A673 (cell line): ENCODE measurements at regions not wholly inside any gene's neighbourhood (a gene's known extent, or its start where the extent isn't known, plus 50 kb on each side); places are given as distances from the start of the nearest gene placed in this dataset.

ENCODE experiments used
- BruUV-seq: library from RNA; stranded (reverse); fragments of 400-500 nt; replicated peaks from 2 replicates; lab custom pipeline; 2021; lab: Mats Ljungman, UMichigan
- CTCF ChIA-PET: fragments of 300-600 bp; sonication (Branson Sonifier 250); formaldehyde crosslinking; loops from one replicate; lab custom pipeline; 2022; ENCODE audit warnings: antibody characterized with exemption; lab: Charles Lee
- POLR2A ChIA-PET: fragments of 300-600 bp; sonication (Branson Sonifier 250); formaldehyde crosslinking; loops from one replicate; lab custom pipeline; 2022; ENCODE audit warnings: antibody characterized with exemption; ENCODE audit not compliant: low non-redundant PET; lab: Charles Lee
- DNase-seq: peaks from one replicate; pipeline ENCODE4 v3.0.0-alpha.2; 2015; ENCODE audit warnings: low spot score
- H3K27ac ChIP-seq: fragments of 200-600 bp; sonication (generic); 2 replicates; pipeline ENCODE4 v1.5.1; 2016; ENCODE audit warnings: mixed run types, low read depth, mild to moderate bottlenecking, mixed read lengths, antibody characterized with exemption, low read length; ENCODE audit not compliant: poor library complexity, severe bottlenecking
- H3K27me3 ChIP-seq: fragments of 200-600 bp; sonication (generic); replicated peaks from 2 replicates; pipeline ENCODE4 v1.6.1; 2017; ENCODE audit warnings: mixed run types, low read depth, mild to moderate bottlenecking, mixed read lengths, antibody characterized with exemption, low read length; ENCODE audit not compliant: insufficient read depth, poor library complexity
- H3K36me3 ChIP-seq: fragments of 200-600 bp; sonication (generic); 2 replicates; pipeline ENCODE4 v1.6.1; 2016; ENCODE audit warnings: mixed run types, mild to moderate bottlenecking, mixed read lengths, antibody characterized with exemption, low read length; ENCODE audit not compliant: insufficient read depth, poor library complexity, severe bottlenecking
- H3K4me1 ChIP-seq: fragments of 200-600 bp; sonication (generic); 2 replicates; pipeline ENCODE4 v1.6.1; 2017; ENCODE audit warnings: mixed run types, mild to moderate bottlenecking, mixed read lengths, antibody characterized with exemption, low read length; ENCODE audit not compliant: insufficient read depth, poor library complexity, severe bottlenecking
- H3K4me3 ChIP-seq: fragments of 200-600 bp; sonication (generic); 2 replicates; pipeline ENCODE4 v1.5.1; 2016; ENCODE audit warnings: low read depth, mixed run types, mild to moderate bottlenecking, mixed read lengths, low read length; ENCODE audit not compliant: poor library complexity, severe bottlenecking
- H3K9me3 ChIP-seq: fragments of 200-600 bp; sonication (generic); 2 replicates; pipeline ENCODE4 v1.6.1; 2016; ENCODE audit warnings: mixed run types, low read depth, mild to moderate bottlenecking, mixed read lengths, antibody characterized with exemption, low read length; ENCODE audit not compliant: poor library complexity, severe bottlenecking
- EZH2 ChIP-seq: fragments of 200-600 bp; sonication (generic); IDR thresholded peaks from 2 replicates; pipeline ENCODE4 v1.6.1; 2017; ENCODE audit warnings: borderline replicate concordance, low read depth, mild to moderate bottlenecking, mixed read lengths, antibody characterized with exemption, low read length; ENCODE audit not compliant: poor library complexity, severe bottlenecking
- intact Hi-C: fragments of 100-400 bp; cut with micrococcal nuclease; formaldehyde crosslinking; loops from one replicate; pipeline ENCODE4 v1.10.0; 2022; ENCODE audit not compliant: unreplicated experiment
- TF ChIP-seq, protein P1 (sequence below): fragments of 300-800, 200-600 bp; sonication (generic); conservative IDR thresholded peaks from 2 replicates; pipeline ENCODE4 v1.5.1; 2017; ENCODE audit warnings: low read depth, mild to moderate bottlenecking, antibody characterized with exemption, low read length, moderate library complexity, mixed read lengths

DNA sequence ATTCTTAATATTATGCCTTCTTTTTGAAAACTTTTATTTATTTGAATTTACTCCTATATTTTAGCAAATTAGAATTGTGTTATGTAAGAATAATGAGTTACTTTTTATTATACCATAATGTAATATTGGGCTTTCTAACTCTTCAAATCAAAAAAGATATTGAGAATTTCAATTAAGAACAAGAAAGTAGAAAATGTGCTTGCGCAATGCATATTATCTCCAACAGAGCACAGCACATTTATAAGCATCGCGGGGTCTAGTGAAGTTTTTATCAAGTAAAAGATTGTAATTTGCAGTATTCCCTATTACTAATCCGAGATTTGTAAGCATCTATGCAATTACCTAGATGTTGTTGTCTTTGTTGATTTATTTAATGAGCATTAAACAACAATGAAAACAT is 829.1 kb upstream of the CNTNAP5 start:
- Histone ChIP-seq H3K27ac (no peak overlapping the region), H3K36me3 (no peaks in the 10 kb centered on the region), H3K27me3 (no peaks in the 10 kb centered on the region), H3K4me3 (no peak overlapping the region), H3K4me1 (no peaks in the 10 kb centered on the region), H3K9me3 (no peaks in the 10 kb centered on the region)
- CTCF ChIA-PET, result no interaction called here
- TF ChIP-seq, protein P1, sequence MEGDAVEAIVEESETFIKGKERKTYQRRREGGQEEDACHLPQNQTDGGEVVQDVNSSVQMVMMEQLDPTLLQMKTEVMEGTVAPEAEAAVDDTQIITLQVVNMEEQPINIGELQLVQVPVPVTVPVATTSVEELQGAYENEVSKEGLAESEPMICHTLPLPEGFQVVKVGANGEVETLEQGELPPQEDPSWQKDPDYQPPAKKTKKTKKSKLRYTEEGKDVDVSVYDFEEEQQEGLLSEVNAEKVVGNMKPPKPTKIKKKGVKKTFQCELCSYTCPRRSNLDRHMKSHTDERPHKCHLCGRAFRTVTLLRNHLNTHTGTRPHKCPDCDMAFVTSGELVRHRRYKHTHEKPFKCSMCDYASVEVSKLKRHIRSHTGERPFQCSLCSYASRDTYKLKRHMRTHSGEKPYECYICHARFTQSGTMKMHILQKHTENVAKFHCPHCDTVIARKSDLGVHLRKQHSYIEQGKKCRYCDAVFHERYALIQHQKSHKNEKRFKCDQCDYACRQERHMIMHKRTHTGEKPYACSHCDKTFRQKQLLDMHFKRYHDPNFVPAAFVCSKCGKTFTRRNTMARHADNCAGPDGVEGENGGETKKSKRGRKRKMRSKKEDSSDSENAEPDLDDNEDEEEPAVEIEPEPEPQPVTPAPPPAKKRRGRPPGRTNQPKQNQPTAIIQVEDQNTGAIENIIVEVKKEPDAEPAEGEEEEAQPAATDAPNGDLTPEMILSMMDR, result no peak
- no peak for TF ChIP-seq EZH2
- POLR2A ChIA-PET, result no interaction called here
- BruUV-seq, result no TSS peak
- intact Hi-C loops, result no loop called here
- no peak for DNase-seq

DNA sequence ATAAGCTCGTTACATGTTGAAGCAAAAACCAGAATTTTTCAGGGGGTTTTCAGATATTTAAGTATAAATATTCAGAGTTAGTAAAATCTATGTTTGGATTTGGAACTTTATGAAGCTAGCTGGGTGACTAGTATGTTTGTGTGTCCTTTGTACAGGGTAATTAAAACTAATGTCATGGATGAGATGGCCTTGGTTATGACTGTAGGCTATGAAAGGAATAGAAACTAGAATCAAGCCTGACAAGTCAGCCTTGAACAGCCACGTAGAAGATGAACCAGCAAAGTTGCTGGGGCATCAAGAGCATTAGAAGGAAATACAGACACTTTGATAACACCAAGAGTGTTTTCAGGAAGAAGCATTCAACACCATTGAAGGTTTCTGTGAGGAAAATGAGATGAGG is 825.1 kb upstream of the CNTNAP5 start:
- BruUV-seq, result no TSS peak
- no peaks in the 10 kb centered on the region for H3K9me3 ChIP-seq
- no peaks in the 10 kb centered on the region for H3K4me1 ChIP-seq
- no peak overlapping the region for H3K27ac ChIP-seq
- no peak overlapping the region for H3K4me3 ChIP-seq
- CTCF ChIA-PET, result no interaction called here
- POLR2A ChIA-PET, result no interaction called here
- no peak for TF ChIP-seq EZH2
- TF ChIP-seq, protein P1, result no peak
- H3K27me3 ChIP-seq, result no peaks in the 10 kb centered on the region
- intact Hi-C loops, result no loop called here
- H3K36me3 ChIP-seq, result no peaks in the 10 kb centered on the region
- no peak for DNase-seq

DNA sequence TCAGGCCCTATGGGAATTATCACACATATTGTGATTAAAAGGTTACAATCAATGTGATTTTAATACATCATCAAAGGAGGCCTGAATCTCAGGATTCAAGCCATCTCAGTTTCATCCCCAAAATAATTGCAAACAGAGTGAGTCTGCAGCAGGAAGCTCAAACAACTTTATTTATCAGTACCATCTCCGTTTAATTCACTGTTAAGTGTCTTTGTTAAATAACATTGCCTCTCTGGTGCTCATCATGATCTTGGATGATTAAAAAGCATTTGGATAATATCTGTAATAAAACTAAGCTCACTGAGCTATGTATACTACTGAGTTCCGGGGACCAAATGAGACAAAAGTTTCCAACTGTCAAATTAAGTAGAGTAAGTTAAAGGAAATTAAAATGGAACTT is 817.8 kb upstream of the CNTNAP5 start:
- TF ChIP-seq EZH2, result no peak
- TF ChIP-seq, protein P1, result no peak
- no peaks in the 10 kb centered on the region for H3K27me3 ChIP-seq
- ChIA-PET POLR2A (no interaction called here), CTCF (no interaction called here)
- H3K4me3 ChIP-seq, result no peak overlapping the region
- no peaks in the 10 kb centered on the region for H3K4me1 ChIP-seq
- BruUV-seq, result no TSS peak
- DNase-seq, result no peak
- H3K36me3 ChIP-seq, result no peaks in the 10 kb centered on the region
- no peak overlapping the region for H3K27ac ChIP-seq
- H3K9me3 ChIP-seq, result no peaks in the 10 kb centered on the region
- intact Hi-C loops, result no loop called here
